Naive thymus-derived CD8-positive, alpha-beta T cell (primary cell): ENCODE measurements at regions not wholly inside any gene's neighbourhood (a gene's known extent, or its start where the extent isn't known, plus 50 kb on each side); places are given as distances from the start of the nearest gene placed in this dataset.
"Not testable (repeated sequence)": the region's sequence is repeated elsewhere in the genome, so short reads cannot be mapped to it uniquely, and the experiment has no call there.

Source experiments
- ATAC-seq, 2 donors: fragments of 150-1000 bp; cut with Tn5 transposase in 1 of 2; sonication (Bioruptor Pico), chemical (Tn5 transposase) in 1 of 2; 1 replicate in 1 of 2; 2 replicates in 1 of 2; pipeline ENCODE4 v1.10.0; 2021; ENCODE audit warnings: mild to moderate bottlenecking in 2 of 2, moderate library complexity in 2 of 2
- POLR2A ChIA-PET: fragments of 350-600 bp; sonication (Branson Sonifier 250); formaldehyde crosslinking; loops from one replicate; lab custom pipeline; 2021; ENCODE audit warnings: antibody characterized with exemption; lab: Charles Lee
- DNase-seq, 10 donors: peaks; one replicate each; pipeline versions ENCODE4 v3.0.0 to v3.0.0-alpha.2; 2020 to 2022
- H3K27ac Mint-ChIP-seq, 10 donors: one replicate each; pipeline ENCODE4 v1.8.0; 2020 to 2022; ENCODE audit warnings: mild to moderate bottlenecking in 10 of 10, mixed read lengths in 10 of 10, moderate library complexity in 4 of 10, inconsistent platforms in 1 of 10
- H3K27me3 Mint-ChIP-seq, 5 donors: one replicate each; pipeline ENCODE4 v1.8.0; 2021 to 2022; ENCODE audit warnings: mixed read lengths in 5 of 5
- H3K36me3 Mint-ChIP-seq, 3 donors: one replicate each; pipeline ENCODE4 v1.8.0; 2020 to 2022; ENCODE audit warnings: mixed read lengths in 3 of 3, mild to moderate bottlenecking in 2 of 3, inconsistent platforms in 1 of 3
- H3K4me1 Mint-ChIP-seq, 4 donors: one replicate each; pipeline ENCODE4 v1.8.0; 2021 to 2022; ENCODE audit warnings: mixed read lengths in 4 of 4
- H3K4me3 Mint-ChIP-seq, 10 donors: one replicate each; pipeline ENCODE4 v1.8.0; 2020 to 2022; ENCODE audit warnings: mild to moderate bottlenecking in 10 of 10, mixed read lengths in 10 of 10, moderate library complexity in 6 of 10, inconsistent platforms in 1 of 10
- H3K9me3 Mint-ChIP-seq, 9 donors: one replicate each; pipeline ENCODE4 v1.8.0; 2020 to 2022; ENCODE audit warnings: mixed read lengths in 9 of 9, mild to moderate bottlenecking in 3 of 9, inconsistent platforms in 1 of 9, moderate library complexity in 1 of 9

GRCh38 chr7:152512706-152513105 lies 76.9 kb upstream of the KMT2C start:
- Mint-ChIP-seq H3K4me3 (peak overlapping the region; percentile 61 to 85 (median 70)), H3K9me3 (peaks cover 0 to 1% (median 0%) of the 10 kb centered on the region in 9 donors), H3K27me3 (peaks cover 0 to 2% (median 0%) of the 10 kb centered on the region in 5 donors), H3K36me3 (no peaks in the 10 kb centered on the region), H3K4me1 (peaks cover 2 to 15% (median 13%) of the 10 kb centered on the region in 4 donors), H3K27ac (peak overlapping the region in 6 of 10 donors; percentile 12 to 89 (median 61))
- peak; percentile 72 to 81 for ATAC-seq
- POLR2A ChIA-PET = interaction anchor here (1.2 kb wide), 1 partner anchor 49 kb away, joined by 9 read pairs; no protein-coding TSS in a partner anchor
- peak in 6 of 10 donors; percentile 1 to 38 (median 18) for DNase-seq

DNA sequence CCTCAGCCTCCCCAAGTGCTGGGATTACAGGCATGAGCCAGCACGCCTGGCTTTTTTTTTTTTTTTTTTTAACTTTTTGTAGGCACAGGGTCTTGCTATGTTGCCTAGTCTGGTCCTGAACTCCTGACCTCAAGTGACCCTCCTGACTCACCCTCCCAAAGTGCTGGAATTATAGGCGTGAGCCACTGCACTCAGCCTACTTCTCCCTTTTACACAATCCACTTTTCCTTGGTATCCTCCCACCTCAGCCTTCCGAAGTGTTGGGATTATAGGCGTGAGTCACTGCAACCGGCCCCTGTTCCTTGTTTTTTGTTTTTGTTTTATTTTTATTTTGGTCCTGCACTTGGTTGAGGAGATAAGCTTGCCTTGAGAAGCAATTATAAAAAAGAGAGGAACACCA lies 75.9 kb upstream of the KMT2C start:
- Mint-ChIP-seq H3K4me1 (peaks cover 2 to 15% (median 13%) of the 10 kb centered on the region in 4 donors), H3K9me3 (no peaks in the 10 kb centered on the region), H3K36me3 (no peaks in the 10 kb centered on the region), H3K27ac (peak overlapping the region in 4 of 10 donors; percentile 40 to 77 (median 71)), H3K27me3 (peaks cover 0 to 2% (median 0%) of the 10 kb centered on the region in 5 donors), H3K4me3 (peak overlapping the region in 7 of 10 donors; percentile 29 to 75 (median 61))
- POLR2A ChIA-PET = interaction anchor here (0.7 kb wide), 1 partner anchor 165 kb away, joined by 5 read pairs; no protein-coding TSS in a partner anchor
- ATAC-seq (no peak), DNase-seq (no peak)

GRCh38 chr7:152508701-152509100 lies 72.9 kb upstream of the KMT2C start:
- H3K4me1 Mint-ChIP-seq = peaks cover 2 to 12% (median 10%) of the 10 kb centered on the region in 4 donors
- no peaks in the 10 kb centered on the region for H3K9me3 Mint-ChIP-seq
- H3K27ac Mint-ChIP-seq = peak overlapping the region in 1 of 10 donors; percentile 22
- no peak for ATAC-seq
- no peak overlapping the region for H3K4me3 Mint-ChIP-seq
- POLR2A ChIA-PET = no interaction called here
- no peak for DNase-seq
- H3K36me3 Mint-ChIP-seq = no peaks in the 10 kb centered on the region
- no peaks in the 10 kb centered on the region for H3K27me3 Mint-ChIP-seq

DNA sequence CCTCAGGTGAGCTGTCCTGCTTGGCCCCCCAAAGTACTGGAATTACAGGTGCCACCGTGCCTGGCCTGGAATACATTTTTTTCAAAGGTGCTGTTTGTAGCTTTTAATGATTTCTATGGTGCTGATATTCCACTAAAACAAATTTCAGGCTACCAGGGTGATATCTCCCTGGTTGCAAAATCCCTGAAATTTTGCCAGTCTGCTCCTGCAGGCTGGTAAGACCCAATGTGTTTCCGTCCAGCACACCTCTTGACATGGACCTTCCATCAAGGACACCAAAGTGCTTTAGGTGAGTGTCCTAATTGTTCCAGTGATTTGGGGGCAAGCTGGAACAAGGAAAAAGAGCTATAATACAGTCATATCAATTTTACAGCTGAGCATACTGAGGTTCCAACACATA lies 69.8 kb upstream of the KMT2C start:
- no peak overlapping the region for H3K27ac Mint-ChIP-seq
- ATAC-seq (no peak), DNase-seq (no peak)
- H3K4me3 Mint-ChIP-seq = no peak overlapping the region
- H3K9me3 Mint-ChIP-seq = no peaks in the 10 kb centered on the region
- POLR2A ChIA-PET = interaction anchor here (1.0 kb wide), 1 partner anchor 14 kb away, joined by 4 read pairs; no protein-coding TSS in a partner anchor
- H3K27me3 Mint-ChIP-seq = no peaks in the 10 kb centered on the region
- H3K4me1 Mint-ChIP-seq = peaks cover 0 to 2% (median 0%) of the 10 kb centered on the region in 4 donors
- no peaks in the 10 kb centered on the region for H3K36me3 Mint-ChIP-seq

- ATAC-seq = no peak
- POLR2A ChIA-PET = interaction anchor here (1.0 kb wide), 1 partner anchor 14 kb away, joined by 4 read pairs; no protein-coding TSS in a partner anchor
- H3K4me1 Mint-ChIP-seq = peaks cover 0 to 2% (median 0%) of the 10 kb centered on the region in 4 donors
- no peaks in the 10 kb centered on the region for H3K36me3 Mint-ChIP-seq
- no peak overlapping the region for H3K27ac Mint-ChIP-seq
- DNase-seq = no peak
- H3K4me3 Mint-ChIP-seq = no peak overlapping the region
- no peaks in the 10 kb centered on the region for H3K9me3 Mint-ChIP-seq
- no peaks in the 10 kb centered on the region for H3K27me3 Mint-ChIP-seq
Measured at GRCh38 chr7:152504816-152505215, 69.0 kb upstream of the KMT2C start.

DNA sequence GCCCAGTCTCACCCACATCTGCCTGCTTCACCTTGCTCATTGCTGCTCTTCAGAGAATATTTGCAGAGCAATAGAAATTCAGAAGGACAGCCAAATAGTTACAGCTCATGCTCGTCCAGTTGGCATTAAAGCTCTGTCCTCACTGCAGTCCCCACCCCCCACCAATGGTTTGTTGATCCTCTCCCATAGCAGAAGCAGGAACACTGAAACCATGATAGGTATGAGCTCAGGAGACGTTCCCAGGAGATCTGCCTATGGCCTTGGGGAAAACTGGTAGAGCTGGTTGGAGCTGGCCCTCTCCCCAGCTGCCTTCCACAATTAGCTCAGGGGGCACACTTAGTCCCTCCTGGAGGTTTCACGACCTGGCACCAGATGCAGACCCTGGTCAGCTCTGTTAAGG lies 68.6 kb upstream of the KMT2C start:
- Mint-ChIP-seq H3K36me3 (no peaks in the 10 kb centered on the region), H3K4me3 (no peak overlapping the region), H3K4me1 (peaks cover 0 to 2% (median 0%) of the 10 kb centered on the region in 4 donors), H3K27me3 (no peaks in the 10 kb centered on the region), H3K9me3 (no peaks in the 10 kb centered on the region), H3K27ac (no peak overlapping the region)
- no peak for DNase-seq
- POLR2A ChIA-PET = no interaction called here
- no peak for ATAC-seq

DNA sequence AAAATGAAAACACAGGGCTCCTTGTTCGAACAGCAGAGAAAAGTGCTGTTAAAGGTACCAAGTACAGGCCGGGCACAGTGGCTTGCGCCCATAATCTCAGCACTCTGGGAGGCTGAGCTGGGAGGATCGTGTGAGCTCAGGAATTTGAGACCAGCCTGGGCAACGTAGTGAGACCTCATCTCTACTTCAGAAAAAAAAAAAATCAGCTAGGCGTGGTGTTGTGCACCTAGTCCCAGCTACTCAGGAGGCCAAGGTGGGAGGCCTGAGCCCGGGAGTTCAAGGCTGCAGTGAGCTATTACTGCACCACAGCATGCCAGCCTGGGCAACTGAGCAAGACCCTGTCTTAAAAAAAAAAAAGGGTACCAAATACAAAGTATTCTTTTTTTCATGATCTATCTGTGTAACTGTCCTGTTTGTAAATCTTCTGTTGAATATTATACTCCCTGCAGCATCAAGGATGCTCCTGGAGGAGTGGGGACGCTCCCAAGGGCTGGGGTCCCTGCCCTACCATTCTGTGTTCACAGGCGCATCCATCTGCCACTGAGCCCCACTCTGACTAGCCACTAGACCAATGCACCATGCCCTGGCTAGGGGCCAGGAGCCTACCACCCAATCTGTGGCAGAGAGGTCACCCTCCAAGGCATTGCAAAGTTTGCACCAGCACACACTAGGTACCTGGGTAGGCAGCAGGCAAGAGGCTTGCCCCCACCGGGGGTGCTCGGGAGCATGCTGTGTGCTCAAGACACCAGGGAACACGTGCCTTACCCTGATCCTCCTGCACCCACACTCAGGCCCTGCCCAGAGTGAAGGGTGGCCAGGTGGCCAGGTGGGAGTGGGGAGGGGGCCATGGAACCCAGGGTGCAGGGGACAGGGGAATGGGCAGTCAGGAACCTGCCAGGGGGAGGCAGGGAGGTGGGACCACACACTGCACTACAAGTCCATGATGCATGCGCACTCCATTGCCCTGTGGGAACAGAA lies 67.3 kb upstream of the KMT2C start:
- POLR2A ChIA-PET = interaction anchor here (0.7 kb wide), 1 partner anchor 83 kb away, joined by 5 read pairs; no protein-coding TSS in a partner anchor
- no peak overlapping the region for H3K4me3 Mint-ChIP-seq
- H3K4me1 Mint-ChIP-seq = peaks cover 0 to 2% (median 0%) of the 10 kb centered on the region in 4 donors
- H3K9me3 Mint-ChIP-seq = no peaks in the 10 kb centered on the region
- no peaks in the 10 kb centered on the region for H3K27me3 Mint-ChIP-seq
- ATAC-seq = no peak
- H3K36me3 Mint-ChIP-seq = no peaks in the 10 kb centered on the region
- no peak overlapping the region for H3K27ac Mint-ChIP-seq
- no peak for DNase-seq

DNA sequence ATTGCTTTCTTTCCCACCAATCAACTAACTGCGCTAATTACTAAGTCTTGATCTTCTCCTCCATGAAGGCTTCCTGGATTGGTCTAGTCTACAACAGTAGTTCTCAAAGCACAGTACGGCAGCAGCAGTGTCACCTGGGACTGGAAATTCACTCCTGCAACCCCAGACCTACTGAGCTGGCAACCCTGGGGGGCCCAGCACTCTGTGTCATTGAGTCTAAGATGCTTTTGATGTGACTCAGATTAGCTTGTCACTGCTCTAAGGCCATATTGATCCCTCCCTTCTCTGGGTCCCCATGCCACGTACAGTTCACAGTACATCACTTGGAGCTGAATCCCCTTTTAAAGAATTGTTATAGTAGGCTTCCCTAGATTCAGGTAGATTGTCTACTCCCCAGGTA lies 65.7 kb upstream of the KMT2C start:
- POLR2A ChIA-PET = no interaction called here

DNA sequence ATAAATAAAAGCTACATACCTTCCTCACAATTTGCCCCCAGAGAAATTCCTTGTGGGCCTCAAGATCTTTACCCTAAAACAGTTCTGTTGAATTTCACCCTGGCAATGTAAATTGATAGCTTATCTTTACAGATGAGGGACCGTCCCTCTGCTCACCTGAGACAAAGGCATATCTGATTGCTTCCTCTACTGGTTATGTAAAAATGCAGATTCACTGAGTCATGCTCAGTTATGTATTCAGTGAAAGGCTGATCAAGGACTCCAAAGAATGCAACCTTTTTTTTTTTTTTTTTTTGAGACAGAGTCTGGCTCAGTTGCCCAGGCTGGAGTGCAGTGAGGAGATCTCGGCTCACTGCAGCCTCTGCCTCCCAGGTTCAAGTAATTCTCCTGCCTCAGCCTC lies 64.2 kb upstream of the KMT2C start:
- H3K27me3 Mint-ChIP-seq, H3K4me1 Mint-ChIP-seq, H3K36me3 Mint-ChIP-seq, H3K9me3 Mint-ChIP-seq, DNase-seq, H3K4me3 Mint-ChIP-seq, ATAC-seq, POLR2A ChIA-PET, H3K27ac Mint-ChIP-seq: not testable (repeated sequence)

More for the DNA sequence above, 65.7 kb upstream of the KMT2C start:
- ATAC-seq (no peak), DNase-seq (no peak)
- Mint-ChIP-seq H3K36me3 (no peaks in the 10 kb centered on the region), H3K4me1 (peaks cover 0 to 2% (median 0%) of the 10 kb centered on the region in 4 donors), H3K4me3 (no peak overlapping the region), H3K27me3 (no peaks in the 10 kb centered on the region), H3K9me3 (peaks cover 0 to 2% (median 0%) of the 10 kb centered on the region in 9 donors), H3K27ac (no peak overlapping the region)

GRCh38 chr7:152495867-152496266 lies 60.1 kb upstream of the KMT2C start:
- no peak overlapping the region for H3K4me3 Mint-ChIP-seq
- no peaks in the 10 kb centered on the region for H3K36me3 Mint-ChIP-seq
- DNase-seq (no peak), ATAC-seq (no peak)
- peaks cover 0 to 5% (median 0%) of the 10 kb centered on the region in 9 donors for H3K9me3 Mint-ChIP-seq
- no peaks in the 10 kb centered on the region for H3K4me1 Mint-ChIP-seq
- H3K27me3 Mint-ChIP-seq = no peaks in the 10 kb centered on the region
- POLR2A ChIA-PET = interaction anchor here (0.7 kb wide), 1 partner anchor 20 kb away, joined by 3 read pairs; no protein-coding TSS in a partner anchor
- H3K27ac Mint-ChIP-seq = no peak overlapping the region

- Mint-ChIP-seq H3K4me1 (no peaks in the 10 kb centered on the region), H3K4me3 (no peak overlapping the region), H3K9me3 (peaks cover 0 to 5% (median 0%) of the 10 kb centered on the region in 9 donors), H3K36me3 (no peaks in the 10 kb centered on the region), H3K27me3 (no peaks in the 10 kb centered on the region), H3K27ac (no peak overlapping the region)
- POLR2A ChIA-PET = no interaction called here
- ATAC-seq (no peak), DNase-seq (no peak)
Measured at GRCh38 chr7:152492952-152493351, 57.1 kb upstream of the KMT2C start.

DNA sequence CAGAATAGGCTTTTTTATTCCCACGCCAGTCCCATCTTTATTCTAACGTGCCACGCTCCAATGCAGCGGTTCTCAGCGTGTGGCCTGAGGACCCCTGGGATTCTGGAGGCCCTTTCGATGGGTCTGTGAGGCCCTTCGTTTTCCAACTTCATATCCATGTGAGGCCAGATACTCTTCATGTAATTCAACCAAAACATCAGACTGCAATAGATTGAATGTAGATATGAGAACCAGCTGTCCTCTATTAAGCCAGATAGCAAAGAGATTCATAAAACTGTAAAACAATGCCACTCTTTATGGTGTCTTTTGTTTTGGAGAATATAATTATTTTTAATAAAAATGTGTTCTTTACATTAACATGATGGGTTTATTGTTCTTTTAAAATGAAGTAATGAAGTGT lies 53.2 kb upstream of the KMT2C start:
- DNase-seq = no peak
- H3K4me1 Mint-ChIP-seq = no peaks in the 10 kb centered on the region
- H3K27ac Mint-ChIP-seq = no peak overlapping the region
- POLR2A ChIA-PET = no interaction called here
- H3K4me3 Mint-ChIP-seq = no peak overlapping the region
- no peak for ATAC-seq
- H3K36me3 Mint-ChIP-seq = no peaks in the 10 kb centered on the region
- H3K9me3 Mint-ChIP-seq = peaks cover 0 to 3% (median 0%) of the 10 kb centered on the region in 9 donors
- H3K27me3 Mint-ChIP-seq = no peaks in the 10 kb centered on the region

DNA sequence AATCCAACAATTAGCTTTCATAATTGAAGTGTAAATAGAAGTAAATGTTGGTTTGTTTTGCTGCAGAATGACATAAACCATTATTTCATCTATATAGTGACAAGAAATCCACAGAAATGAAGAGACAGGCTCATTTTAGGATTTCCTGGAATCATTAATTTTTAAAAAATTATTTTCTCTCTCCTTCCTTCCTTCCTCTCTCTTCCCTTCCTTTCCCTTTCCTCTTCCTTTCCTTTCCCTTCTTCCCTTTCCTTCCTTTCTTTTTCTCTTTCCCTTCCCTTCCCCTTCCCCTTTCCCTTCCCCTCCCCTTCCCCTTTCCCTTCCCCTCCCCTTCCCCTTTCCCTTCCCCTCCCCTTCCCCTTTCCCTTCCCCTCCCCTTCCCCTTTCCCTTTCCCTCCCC lies 51.2 kb upstream of the KMT2C start:
- Mint-ChIP-seq H3K4me1 (no peaks in the 10 kb centered on the region), H3K9me3 (peaks cover 0 to 3% (median 0%) of the 10 kb centered on the region in 9 donors), H3K27me3 (no peaks in the 10 kb centered on the region), H3K36me3 (no peaks in the 10 kb centered on the region), H3K4me3 (no peak overlapping the region), H3K27ac (no peak overlapping the region)
- DNase-seq (no peak), ATAC-seq (no peak)
- POLR2A ChIA-PET = no interaction called here
